Adrenal gland (tissue), 5 donors: ENCODE measurements at regions not wholly inside any gene's neighbourhood (a gene's known extent, or its start where the extent isn't known, plus 50 kb on each side); places are given as distances from the start of the nearest gene placed in this dataset.

Experiments
- CTCF ChIP-seq, 6 experiments: fragments of 450-650 bp in 4 of 6; fragments of 200-600 bp in 2 of 6; sonication (generic) in 1 of 6; IDR thresholded peaks; 1 replicate in 5 of 6; 2 replicates in 1 of 6; pipeline versions ENCODE4 v1.5.1 to v1.8.0; 2016 to 2021; ENCODE audit warnings: antibody characterized with exemption in 6 of 6, mild to moderate bottlenecking in 2 of 6, moderate library complexity in 1 of 6
- POLR2A ChIP-seq, 2 donors: fragments of 450-650 bp; IDR thresholded peaks; one replicate each; pipeline ENCODE4 v1.6.1; 2017; ENCODE audit warnings: antibody characterized with exemption in 2 of 2, mild to moderate bottlenecking in 2 of 2, moderate library complexity in 1 of 2
- donor health status: DM: no; HTN: no; CAD: no.

DNA sequence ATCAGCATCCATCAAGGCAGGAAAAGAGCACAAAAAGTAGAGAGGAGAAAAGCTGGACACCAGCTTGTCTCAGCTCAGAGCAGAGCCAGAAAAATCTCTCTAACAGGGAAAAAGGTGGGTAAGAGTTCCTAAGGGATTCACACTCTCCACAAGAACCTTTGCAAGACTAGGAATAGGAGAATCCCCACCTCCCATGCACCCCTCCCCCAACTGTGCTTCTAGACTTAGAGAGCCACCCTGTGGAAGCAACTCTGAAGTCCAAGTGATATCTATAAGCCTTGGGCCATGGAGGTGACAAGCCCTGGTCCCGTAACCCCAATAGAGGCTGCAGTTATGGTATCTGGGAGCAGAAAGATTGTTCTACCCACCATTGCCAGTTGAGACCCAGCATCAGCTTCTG is 267.6 kb upstream of the MTMR8 start:
- no peak for TF ChIP-seq CTCF (IDR thresholded peaks at IDR 0.05)
- TF ChIP-seq POLR2A (IDR thresholded peaks at IDR 0.05): no peak
